ENCODE measurements at regions not wholly inside any gene's neighbourhood (a gene's known extent, or its start where the extent isn't known, plus 50 kb on each side); places are given as distances from the start of the nearest gene placed in this dataset.

DNA sequence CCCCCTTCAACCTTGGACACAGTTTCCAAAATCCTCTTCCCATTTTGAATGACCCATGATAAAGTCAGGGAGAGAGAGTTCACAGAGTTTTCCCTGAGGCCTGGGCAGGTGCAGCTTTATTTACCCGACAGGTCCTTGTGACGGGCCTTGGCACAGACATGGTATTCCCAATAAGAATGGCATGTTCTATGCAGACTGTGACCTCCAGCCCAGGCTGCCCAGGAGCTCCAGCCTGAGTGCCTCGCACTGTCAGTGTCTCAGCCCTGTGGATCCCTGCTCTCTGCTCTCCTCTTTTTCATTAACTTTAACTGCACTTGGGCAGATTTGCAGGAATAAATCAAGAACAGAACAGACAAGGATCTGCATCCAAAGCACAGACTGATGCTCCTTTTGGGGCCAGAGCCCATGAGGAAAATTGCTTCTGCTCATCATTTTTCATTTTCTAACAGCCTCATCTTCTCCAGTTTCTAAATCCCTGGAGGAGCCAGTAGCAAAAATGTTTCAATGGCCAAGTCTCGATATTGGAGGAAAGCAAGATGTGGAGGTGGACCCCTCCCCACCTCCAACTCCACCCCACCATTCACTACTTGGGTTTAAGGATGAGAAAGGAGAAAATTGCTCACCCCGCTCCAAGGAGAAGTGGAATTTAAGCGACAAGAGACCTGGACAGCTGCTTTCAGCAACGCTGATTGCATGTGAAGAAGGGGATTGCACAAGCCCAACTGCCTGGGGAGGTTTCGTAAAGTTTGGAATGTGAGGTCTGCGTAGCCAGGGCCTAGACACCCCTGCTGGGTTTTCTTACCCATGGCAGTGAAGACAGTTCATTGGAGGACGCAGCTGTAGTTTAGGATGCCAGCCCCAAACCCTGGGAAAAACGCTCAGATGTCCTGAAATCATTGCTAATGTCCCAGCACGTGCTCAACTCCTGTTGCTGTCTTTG is 225.9 kb downstream of the WDR11 start:
- no peak for DNase-seq

DNA sequence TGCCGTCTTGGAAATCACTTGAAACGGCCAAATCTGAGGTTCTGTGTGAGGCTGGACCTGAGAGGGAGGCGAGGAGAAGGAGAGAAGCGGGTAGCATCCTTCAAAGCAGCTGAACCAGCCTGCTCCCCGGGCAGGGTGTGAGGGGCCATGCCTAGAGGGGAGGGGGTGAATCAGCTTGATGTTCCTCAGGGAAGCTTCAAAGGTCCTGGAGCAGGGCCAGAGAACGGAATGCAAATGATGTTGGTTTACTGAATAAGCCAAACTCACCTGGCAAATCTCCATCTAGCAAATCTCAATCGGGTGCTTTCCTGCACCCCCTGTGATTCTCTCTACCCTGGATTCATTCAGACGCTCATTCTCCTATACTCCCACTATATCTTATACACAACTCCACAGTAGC is 226.9 kb downstream of the WDR11 start:
- no peak for DNase-seq

GRCh38 chr10:121078672-121079102 is 227.5 kb downstream of the WDR11 start:
- DNase-seq = no peak

GRCh38 chr10:121079226-121079625 is 228.1 kb downstream of the WDR11 start:
- DNase-seq = no peak

- peak; percentile 32 for DNase-seq
Observed at GRCh38 chr10:121080281-121080891, 229.2 kb downstream of the WDR11 start.

DNA sequence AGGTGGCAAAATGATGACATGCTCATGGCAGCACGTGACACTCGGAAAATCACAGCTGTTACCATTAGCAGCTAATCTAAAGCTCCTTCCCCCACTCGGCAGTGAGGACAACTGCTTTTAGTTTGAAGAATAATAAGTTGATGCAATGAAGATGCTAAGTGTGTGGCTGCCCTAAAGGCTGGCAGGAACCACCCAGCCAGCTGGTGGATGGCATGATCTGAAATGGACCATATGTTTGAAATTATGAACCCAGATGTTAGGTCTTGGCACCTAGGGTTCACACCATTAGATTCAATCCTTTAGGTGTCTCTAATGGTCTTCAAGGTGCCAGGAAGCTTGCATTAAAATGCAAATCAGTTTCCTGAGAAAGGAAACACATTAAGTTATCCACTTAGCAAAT is 230.1 kb downstream of the WDR11 start:
- no peak for DNase-seq

- DNase-seq = no peak
Observed at GRCh38 chr10:121082984-121083383, 231.8 kb downstream of the WDR11 start.

DNA sequence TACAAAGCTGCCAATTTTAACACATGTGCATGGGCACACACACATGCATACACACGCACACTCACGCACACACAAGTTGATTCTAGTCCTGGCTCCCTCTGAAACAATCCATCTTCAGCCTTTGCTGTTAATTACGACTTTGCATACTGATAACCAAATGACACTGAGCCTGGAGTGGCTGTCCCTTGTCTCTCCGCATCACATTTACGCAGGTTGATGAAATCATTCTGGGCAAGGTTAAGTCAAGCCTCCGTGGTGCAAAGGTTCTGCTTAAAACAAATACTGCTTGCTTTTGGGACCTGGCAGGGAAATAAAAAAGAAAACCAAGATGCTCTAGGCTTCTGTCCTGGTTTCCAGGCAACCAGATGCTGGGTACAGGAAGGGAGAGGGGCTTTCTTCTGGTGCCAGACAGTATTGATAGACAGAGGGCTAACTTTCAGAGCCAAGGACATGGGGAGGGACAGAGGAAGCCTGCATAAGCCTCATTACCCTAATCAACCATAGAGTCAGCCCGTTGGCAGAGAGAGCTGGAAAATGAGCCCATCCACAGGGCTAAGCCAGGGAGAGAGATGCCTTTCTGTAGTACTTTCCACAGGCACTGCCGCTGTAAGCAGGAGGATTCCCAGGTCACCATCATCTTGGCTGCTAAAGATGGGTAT is 233.0 kb downstream of the WDR11 start:
- no peak for DNase-seq

DNA sequence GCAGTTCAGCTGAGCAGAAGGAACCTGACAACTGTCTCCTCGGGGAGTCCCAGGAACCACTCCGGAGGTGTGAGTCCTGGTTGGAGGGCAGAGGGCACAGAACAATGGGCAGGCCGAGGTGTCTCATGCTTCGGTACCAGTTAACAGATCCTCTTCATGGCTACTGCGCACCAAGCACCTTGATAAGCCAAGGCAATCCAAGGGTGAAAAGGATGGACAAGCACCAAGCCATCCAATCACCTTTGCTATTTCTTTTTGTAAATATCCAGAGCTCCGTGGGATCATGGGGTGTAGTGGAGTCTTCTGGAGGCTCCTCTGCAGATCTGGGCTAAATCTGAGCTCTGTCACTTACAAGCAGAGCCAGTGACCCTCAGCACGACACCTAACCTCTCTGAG is 233.5 kb downstream of the WDR11 start:
- DNase-seq = no peak

DNA sequence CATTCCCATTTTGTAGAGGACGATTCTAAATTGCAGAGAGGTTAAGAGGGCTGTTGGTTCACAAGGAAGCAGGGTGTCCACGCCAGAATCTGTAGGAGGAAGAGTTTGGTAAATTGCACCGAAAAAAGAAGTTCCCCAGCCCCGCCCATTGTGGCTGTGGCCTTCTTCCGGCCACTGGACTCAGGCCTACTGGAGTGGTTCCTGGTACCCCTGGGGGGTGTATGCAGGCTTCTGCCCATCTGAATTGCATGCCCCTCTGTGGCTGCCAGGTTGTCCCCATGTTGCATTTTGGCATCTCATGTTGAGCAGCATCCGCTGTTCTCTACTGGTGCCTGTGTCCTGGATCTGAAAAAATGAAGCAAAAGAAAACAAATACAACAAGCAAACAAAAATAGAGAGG is 234.2 kb downstream of the WDR11 start:
- DNase-seq = no peak

- DNase-seq = no peak
Observed at GRCh38 chr10:121087129-121087528, 236.0 kb downstream of the WDR11 start.

DNA sequence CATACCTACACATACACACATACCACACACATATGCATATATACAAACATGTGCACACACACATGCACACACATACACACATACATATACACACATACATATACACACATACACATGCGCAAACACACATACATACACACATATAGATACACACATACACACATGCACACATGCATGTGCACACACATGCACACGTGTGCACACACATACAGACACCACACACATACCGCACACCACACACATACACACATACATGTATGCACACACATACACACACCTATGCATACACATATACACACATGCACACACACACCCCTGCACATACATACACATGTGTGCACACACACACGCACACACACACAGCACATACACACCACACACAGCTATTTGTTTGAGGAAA is 236.5 kb downstream of the WDR11 start:
- no peak for DNase-seq

- DNase-seq = no peak
Observed at GRCh38 chr10:121088524-121088923, 237.4 kb downstream of the WDR11 start.

DNA sequence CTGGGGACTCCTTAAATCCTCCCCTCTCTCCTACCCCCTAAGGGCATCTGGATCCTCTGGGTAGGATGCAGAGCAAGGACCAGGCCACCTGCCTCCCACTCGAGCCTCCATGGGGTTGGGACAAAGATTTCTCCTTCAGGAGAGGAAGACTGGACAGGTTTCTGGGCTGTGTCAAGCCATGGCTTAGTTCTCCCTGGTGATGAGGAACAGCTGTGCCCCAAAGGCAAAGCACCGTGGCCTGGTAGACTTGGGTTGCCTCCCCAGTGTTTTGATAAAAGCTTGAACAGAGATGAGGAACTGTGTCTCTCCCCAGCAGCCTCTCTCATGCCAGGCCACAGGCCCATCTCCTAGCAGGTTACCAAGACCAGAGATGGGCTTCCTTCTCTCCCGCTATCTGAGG is 238.3 kb downstream of the WDR11 start:
- DNase-seq = no peak

DNA sequence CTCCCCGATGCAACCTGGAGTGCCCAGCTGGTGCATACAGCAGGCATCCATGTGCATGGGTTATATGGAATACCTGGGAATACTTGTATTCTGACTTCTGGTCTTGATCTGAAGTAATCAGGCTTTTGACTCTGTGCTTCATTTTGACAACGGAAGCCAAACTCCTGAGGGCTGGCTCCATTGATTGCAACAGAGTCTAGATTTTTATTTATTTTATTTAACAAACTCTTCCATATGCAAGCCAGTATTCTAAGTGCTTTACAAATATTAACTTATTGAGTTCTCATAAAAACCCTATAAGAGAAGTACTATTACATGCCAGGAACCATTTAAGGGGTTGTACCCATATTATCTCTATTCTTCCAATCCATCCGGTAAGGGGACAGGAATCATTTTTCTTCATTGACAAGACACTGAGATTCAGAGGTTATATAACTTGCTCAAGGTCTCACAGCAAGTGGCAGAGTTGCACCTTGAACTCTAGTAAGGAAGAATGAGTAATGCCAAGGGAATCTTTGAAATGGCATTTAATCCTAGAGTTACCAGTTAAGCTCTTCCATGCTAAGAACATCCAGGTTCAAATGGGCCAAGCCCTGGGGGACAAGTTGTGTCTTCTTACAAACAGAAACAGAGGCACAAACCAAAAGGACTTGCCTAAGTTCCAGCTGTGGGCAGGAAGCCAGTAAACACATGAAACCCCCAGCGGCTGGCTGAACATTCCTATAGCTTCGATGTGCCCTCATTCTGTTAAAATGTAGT is 241.0 kb downstream of the WDR11 start:
- DNase-seq = no peak

GRCh38 chr10:121092720-121093095 is 241.5 kb downstream of the WDR11 start:
- no peak for DNase-seq

GRCh38 chr10:121096617-121097431 is 245.7 kb downstream of the WDR11 start:
- no peak for DNase-seq

- no peak for DNase-seq
Observed at GRCh38 chr10:121098211-121098610, 247.0 kb downstream of the WDR11 start.

DNA sequence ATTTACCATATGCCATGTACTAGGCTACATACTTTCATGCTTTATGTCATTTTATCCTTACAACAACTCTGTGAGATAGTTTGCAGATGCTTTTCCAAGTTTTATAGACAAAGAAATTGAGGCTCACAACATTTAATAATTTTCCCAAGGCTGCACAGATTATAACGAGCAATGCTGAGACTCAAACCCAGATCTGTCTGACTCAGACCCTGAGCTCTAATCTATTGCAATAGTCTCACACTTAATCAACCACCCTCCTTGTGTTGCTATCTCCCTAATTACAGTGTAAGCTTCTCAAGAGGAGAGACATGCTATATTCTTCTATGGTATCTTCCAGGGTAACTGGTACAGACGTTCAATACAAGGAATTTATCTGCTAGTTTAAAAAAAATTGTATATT is 247.6 kb downstream of the WDR11 start:
- no peak for DNase-seq

- no peak for DNase-seq
Observed at GRCh38 chr10:121099181-121099580, 248.0 kb downstream of the WDR11 start.

DNA sequence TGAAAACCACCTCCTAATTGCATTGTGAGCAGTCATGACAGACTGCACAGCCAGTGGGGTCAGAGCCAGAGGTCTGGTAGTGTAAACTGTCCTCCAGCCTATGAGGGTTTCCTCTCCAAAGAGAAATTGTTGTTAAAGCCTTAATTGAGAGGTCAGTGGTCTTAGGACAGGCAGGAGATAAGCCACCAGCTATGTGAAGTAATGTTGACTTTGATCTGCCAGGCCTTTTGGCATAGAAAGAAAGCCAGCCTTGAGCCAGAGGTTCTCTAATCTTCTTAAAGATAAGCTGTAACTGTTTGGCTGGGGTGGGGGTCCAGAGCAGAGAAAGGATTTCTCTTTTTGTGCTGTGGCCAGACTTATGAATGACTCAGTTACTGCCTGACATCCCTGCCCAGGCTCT is 248.4 kb downstream of the WDR11 start:
- no peak for DNase-seq

- DNase-seq = no peak
Observed at GRCh38 chr10:121101561-121101960, 250.4 kb downstream of the WDR11 start.

Data from retina (tissue), 1 donor.